Glomerular endothelial cell (primary cell): ENCODE measurements at regions not wholly inside any gene's neighbourhood (a gene's known extent, or its start where the extent isn't known, plus 50 kb on each side); places are given as distances from the start of the nearest gene placed in this dataset.
"Not testable (repeated sequence)": the region's sequence is repeated elsewhere in the genome, so short reads cannot be mapped to it uniquely, and the experiment has no call there.

Experiments
- DNase-seq: peaks from one replicate; pipeline ENCODE4 v3.0.0-alpha.2; 2011; ENCODE audit warnings: low read depth, low spot score; ENCODE audit errors: extremely low read depth

DNA sequence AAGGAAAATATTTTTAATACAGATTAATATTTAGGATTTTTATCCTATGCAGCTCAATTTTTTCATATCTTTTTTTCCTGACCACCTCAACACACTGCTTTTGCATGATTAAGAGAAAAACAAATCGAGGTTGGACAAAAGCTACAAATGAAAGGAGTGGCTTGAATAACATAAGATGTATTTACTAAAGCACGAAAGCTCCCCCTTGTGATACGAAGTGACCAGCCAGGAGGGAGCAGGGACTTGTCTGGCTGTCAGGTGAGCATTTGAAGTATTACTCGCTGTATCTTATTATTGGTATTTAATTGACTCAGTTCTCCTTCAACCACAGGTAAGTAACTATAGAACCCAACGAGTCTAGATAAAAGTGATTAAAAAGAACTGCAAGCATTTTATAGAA, 265.2 kb upstream of the PHF14 start:
- no peak for DNase-seq

GRCh38 chr7:10718768-10719167, 254.9 kb upstream of the PHF14 start:
- DNase-seq = no peak

- no peak for DNase-seq
Observed at GRCh38 chr7:10720042-10720441, 253.6 kb upstream of the PHF14 start.

GRCh38 chr7:10721289-10721688, 252.4 kb upstream of the PHF14 start:
- DNase-seq = no peak

DNA sequence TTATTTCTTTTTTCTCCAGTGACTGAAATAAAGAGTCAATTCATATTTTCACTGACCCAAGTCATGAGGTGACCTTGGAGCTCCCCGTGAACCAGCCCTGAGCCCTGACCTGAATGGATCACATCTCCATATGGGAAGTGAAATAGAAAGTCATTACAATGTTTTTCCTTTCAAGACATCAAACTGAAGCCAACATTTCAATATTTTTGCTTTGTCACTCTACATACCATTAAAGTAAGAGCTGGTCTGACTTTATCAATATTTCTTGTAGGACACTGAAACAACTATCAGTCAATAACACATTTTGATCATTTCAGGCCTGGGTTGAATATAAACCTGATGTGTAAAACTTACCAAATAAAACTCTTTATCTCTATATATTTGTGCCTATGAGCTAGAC, 249.8 kb upstream of the PHF14 start:
- DNase-seq = no peak

DNA sequence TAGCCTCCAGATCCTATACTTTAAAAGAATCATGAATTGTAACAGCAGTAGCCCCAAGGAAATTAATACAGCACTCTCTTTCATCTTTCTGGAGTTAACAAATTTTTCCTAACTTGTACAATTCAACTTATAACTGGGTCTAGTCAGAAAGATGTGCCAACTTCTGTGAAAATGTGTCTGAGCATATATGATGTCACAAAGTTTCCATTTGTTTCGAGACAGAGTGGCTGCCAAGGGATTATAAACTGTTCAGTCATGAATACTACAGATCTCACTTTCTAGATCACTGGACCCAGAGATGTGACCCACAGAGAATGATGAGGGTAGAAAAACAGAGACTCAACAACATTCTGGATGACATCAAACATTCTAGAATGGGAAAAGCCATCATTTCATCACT, 249.2 kb upstream of the PHF14 start:
- no peak for DNase-seq

GRCh38 chr7:10727636-10728035, 246.0 kb upstream of the PHF14 start:
- DNase-seq = no peak

DNA sequence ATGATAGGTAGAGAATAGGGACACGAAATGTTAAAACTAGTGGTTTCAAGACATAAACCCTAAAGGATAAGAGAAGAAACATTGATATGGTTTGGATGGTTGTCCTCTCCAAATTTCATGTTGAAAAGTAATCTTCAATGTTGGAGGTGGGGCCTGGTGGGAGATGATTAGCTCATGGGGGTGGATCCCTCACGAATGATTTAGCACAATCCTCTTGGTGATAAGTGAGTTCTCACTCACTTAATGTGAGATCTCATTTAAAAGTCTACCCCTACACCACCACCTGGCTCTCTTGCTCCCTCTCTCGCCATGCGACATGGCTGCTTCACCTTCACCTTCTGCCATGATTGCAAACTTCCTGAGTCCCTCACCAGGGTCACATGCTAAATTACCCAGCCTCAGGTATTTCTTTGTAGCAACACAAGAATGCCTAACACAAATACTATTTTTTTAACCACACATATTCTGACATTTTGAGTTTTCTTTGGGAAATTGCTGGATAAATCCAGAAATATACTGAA, 242.4 kb upstream of the PHF14 start:
- no peak for DNase-seq

DNA sequence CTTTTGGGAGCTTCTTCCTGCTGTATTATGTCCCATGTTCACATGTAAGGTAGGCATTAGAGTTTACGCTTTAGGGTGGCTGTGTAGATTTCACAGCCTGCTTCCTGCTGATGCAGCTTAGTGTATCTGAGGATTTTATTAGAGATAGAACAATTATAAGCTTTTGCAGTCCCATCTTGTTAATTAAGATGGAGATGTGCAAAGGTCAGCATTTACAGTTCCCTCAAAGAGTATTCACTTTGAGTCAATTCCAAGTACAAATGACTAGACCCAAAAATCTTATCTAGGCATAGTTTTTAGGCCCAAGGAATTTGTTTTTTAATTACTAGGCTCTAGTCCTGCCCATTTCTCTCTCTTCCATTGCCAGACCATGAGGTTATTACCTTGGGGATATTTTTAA, 239.9 kb upstream of the PHF14 start:
- no peak for DNase-seq

GRCh38 chr7:10734595-10734994, 239.1 kb upstream of the PHF14 start:
- no peak for DNase-seq

DNA sequence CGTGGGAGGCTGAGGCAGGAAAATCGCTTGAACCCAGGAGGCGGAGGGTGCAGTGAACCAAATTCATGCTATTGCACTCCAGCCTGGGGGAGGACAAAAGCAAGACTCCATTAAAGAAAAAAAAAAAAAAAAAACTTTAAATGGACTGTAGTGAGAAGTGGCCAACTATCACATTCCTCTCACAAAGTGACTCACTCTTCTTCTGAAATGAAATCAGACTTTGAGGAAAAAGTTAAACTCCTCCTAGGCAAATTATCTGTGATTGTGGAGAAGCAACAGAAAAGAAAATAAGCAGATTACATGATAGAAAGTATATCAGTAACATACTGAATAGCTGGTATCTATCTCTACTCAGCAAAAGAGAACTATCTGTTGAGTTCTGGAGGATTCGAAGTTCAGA, 234.3 kb upstream of the PHF14 start:
- DNase-seq = no peak

GRCh38 chr7:10740805-10741204, 232.9 kb upstream of the PHF14 start:
- DNase-seq = no peak

- no peak for DNase-seq
Observed at GRCh38 chr7:10756981-10757380, 216.7 kb upstream of the PHF14 start.

DNA sequence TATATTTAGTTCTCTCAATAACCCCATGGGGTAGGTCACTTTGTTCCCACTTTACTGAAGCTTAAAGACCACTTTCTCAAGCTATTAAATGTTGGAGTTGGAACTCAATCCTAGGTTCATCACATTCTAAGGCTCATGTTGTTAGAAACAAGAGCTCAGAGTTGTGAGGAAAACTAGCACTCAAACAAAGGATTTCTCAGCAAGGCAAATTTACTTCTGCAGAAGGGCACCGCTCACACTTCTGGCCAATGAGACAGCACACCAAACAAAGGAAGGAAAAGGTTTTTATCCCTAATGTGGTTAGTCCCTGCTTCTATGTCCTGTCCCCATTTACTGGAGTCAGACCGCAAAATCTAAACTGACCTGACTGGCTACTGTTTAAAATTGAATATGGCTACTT, 214.6 kb upstream of the PHF14 start:
- DNase-seq = no peak

DNA sequence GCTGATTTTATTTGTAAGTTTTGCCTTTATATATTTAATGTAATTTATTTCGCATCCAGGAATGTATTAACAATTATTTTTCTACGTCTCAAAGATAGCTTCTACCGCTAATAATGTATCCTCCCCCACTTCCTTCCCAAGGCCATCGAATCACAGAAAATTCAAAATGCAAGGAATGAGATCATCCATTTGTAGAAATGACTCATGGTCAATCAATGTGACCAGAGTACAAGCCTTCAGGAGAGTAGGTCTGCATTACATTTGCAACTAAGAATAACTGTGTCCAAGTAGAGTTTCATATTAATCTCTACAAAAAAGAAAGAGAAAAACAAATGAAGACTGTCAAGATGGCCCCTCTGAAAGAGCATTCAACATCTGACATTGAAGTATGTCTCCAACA, 205.9 kb upstream of the PHF14 start:
- no peak for DNase-seq

DNA sequence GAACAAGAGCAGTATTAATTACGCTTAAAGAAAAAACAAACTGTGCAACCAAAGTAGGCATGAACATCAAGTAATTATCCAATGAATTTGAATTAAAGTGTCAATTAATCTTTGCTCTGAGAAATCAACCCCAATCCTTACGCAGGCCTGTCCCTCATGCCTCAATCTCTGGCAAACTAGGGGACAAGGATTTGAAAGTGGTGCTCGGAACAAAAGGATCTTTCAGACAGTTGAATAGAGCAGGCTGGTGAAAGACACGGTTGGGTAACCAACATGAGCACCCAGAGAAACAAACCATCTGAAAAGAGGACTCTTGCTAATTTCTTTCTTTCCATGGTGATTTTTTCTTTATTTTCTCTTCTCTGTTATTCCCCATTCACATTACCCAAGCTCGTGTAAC, 203.5 kb upstream of the PHF14 start:
- DNase-seq = no peak

- DNase-seq = no peak
Observed at GRCh38 chr7:10773430-10773829, 200.2 kb upstream of the PHF14 start.

GRCh38 chr7:10779465-10780399, 193.9 kb upstream of the PHF14 start:
- no peak for DNase-seq

DNA sequence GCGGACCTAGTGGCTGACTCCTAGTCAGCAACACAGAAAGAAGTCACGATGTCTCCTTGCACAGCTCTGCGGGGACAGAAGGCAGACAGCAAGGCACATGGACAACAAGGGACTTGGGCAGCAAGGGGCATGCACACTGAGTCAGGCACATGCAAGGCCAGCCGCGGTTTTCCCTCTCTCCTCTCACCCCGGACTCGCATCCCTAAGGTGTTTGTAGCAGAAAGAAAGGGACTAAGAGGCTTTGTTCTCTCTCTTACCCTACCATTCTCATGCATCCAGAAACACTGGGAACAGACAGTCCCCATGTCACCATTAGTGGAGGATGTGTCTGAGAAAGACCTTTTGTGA, 193.3 kb upstream of the PHF14 start:
- DNase-seq = no peak

GRCh38 chr7:10786976-10787375, 186.7 kb upstream of the PHF14 start:
- DNase-seq = not testable (repeated sequence)

DNA sequence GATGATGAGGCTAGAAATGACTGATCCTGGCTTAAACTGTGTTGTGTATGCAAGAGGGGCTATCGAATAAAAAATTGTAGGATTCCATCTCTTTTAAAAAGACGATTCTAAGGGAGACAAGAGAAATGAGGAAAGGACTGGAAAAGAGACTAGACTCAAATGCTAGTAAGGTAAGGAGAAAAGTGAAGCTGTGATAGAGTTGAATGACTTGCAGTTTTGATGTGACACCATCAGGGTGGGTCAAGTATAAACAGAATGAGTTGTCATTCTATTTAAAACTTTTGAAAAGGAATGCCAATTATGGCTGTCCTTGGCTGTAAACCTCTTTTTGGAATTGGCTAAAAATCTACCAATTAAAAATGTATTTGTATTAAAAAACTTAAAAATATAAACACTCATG, 184.5 kb upstream of the PHF14 start:
- no peak for DNase-seq

- DNase-seq = no peak
Observed at GRCh38 chr7:10790910-10791309, 182.8 kb upstream of the PHF14 start.
